HL-60 (cell line): ENCODE measurements at regions not wholly inside any gene's neighbourhood (a gene's known extent, or its start where the extent isn't known, plus 50 kb on each side); places are given as distances from the start of the nearest gene placed in this dataset.
"Not testable (repeated sequence)": the region's sequence is repeated elsewhere in the genome, so short reads cannot be mapped to it uniquely, and the experiment has no call there.

ENCODE experiments used
- DNase-seq, 2 experiments: peaks; one replicate each; pipeline ENCODE4 v3.0.0-alpha.2; 2010 to 2020; ENCODE audit warnings: low read depth in 1 of 2, low spot score in 1 of 2
- H3K27ac ChIP-seq: fragments of 250-450 bp; sonication (Bioruptor Pico); replicated peaks from 2 replicates; pipeline ENCODE4 v1.5.1; 2020; ENCODE audit warnings: mild to moderate bottlenecking, moderate library complexity
- H3K27me3 ChIP-seq: fragments of 250-450 bp; sonication (Bioruptor Pico); 2 replicates; pipeline ENCODE4 v1.5.1; 2021; ENCODE audit warnings: mild to moderate bottlenecking, moderate library complexity; ENCODE audit not compliant: insufficient read depth, poor library complexity, severe bottlenecking
- H3K4me3 ChIP-seq: replicated peaks from 2 replicates; pipeline ENCODE4 v1.5.1; 2011; ENCODE audit warnings: mild to moderate bottlenecking, control low read depth, low read length; ENCODE audit not compliant: insufficient read depth
- CTCF ChIP-seq: IDR thresholded peaks from one replicate; pipeline ENCODE4 v1.5.1; 2011; ENCODE audit warnings: low read length, control low read depth, inconsistent platforms; ENCODE audit not compliant: insufficient read depth
- GABPA ChIP-seq: IDR thresholded peaks from 2 replicates; pipeline ENCODE4 v1.6.1; 2012; ENCODE audit warnings: low read depth
- POLR2AphosphoS5 ChIP-seq: IDR thresholded peaks from 2 replicates; pipeline ENCODE4 v1.6.1; 2012; ENCODE audit warnings: low read depth
- REST ChIP-seq: IDR thresholded peaks from 2 replicates; pipeline ENCODE4 v1.6.1; 2012; ENCODE audit warnings: low read depth; ENCODE audit not compliant: insufficient replicate concordance
- SPI1 ChIP-seq: IDR thresholded peaks from 2 replicates; pipeline ENCODE4 v1.6.1; 2012; ENCODE audit warnings: low read depth, mild to moderate bottlenecking, borderline replicate concordance

DNA sequence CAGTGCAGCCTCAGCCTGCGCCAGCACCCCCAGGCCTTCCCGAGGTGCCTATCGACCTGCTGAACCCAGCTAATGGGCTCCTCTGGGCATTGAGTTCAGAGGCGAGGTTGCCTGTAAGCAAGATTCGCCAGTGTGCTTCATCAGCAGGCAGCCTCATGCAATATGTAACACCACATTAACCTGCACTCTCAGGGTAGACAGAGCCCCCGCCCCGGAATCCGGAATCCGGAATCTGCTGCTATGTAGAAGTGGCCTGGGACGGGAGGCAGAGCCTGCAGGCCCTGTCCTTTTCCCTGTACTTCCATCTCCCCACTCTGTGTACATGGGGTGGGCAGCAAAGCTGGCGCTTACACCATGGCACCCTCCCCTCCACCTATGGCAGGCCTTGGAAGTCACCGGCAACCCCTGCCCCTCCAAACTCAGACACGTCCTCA is 83.9 kb upstream of the RET start:
- Histone ChIP-seq H3K27ac (no peak overlapping the region), H3K4me3 (no peak overlapping the region), H3K27me3 (no peaks in the 10 kb centered on the region)
- TF ChIP-seq CTCF (no peak), GABPA (no peak), REST (no peak), POLR2AphosphoS5 (no peak), SPI1 (no peak)
- no peak for DNase-seq

- H3K27me3 ChIP-seq, DNase-seq, H3K27ac ChIP-seq, H3K4me3 ChIP-seq: not testable (repeated sequence)
These were observed 82.0 kb upstream of the RET start for GRCh38 chr10:42994909-42995308.

GRCh38 chr10:42995537-42995936 is 81.3 kb upstream of the RET start:
- DNase-seq, result no peak
- H3K27me3 ChIP-seq, result no peaks in the 10 kb centered on the region
- H3K4me3 ChIP-seq, result no peak overlapping the region

More at GRCh38 chr10:42995537-42995936, 81.3 kb upstream of the RET start:
- TF ChIP-seq SPI1, result no peak
- no peak for TF ChIP-seq POLR2AphosphoS5
- TF ChIP-seq REST, result no peak
- TF ChIP-seq GABPA, result no peak
- TF ChIP-seq CTCF, result no peak
- H3K27ac ChIP-seq, result no peak overlapping the region
